ENCODE measurements at regions not wholly inside any gene's neighbourhood (a gene's known extent, or its start where the extent isn't known, plus 50 kb on each side); places are given as distances from the start of the nearest gene placed in this dataset.
"Not testable (repeated sequence)": the region's sequence is repeated elsewhere in the genome, so short reads cannot be mapped to it uniquely, and the experiment has no call there.

DNA sequence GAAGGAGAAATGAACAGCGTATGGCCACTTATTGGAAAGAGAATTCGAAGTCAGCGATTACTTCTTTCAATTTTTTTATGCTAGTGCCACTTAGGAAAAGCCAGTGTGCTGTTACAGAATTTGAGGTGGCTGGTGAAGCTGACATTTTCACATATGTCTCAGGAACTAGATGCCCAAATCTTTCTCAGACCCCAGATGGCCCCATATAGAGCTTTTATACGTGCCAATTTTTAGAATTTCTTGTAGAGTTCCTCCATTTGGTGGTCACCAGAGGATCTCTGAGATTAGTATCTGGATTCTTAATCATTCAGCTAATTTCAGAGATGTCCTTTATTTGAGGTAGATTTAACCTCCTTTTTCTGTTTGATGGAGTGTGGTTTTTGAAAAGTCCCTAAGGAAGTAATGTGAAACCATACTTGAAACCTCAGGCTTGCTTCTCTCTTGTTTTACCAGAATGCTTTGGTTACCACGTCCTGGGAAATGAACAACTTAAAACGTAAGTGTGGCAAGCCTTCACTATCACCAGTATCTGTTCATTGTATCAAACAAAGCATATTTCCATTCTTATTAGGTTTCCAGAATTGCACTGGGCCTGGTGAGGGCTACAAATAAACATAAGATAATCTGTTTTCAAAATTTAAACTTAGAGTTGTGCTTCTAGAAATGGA is 102.2 kb upstream of the IKBKE start:
- peak; percentile 93 for ATAC-seq
- not testable (repeated sequence) for H3K9me3 Mint-ChIP-seq, H3K27me3 Mint-ChIP-seq, H3K4me1 Mint-ChIP-seq, H3K27ac Mint-ChIP-seq, H3K4me3 Mint-ChIP-seq, DNase-seq

DNA sequence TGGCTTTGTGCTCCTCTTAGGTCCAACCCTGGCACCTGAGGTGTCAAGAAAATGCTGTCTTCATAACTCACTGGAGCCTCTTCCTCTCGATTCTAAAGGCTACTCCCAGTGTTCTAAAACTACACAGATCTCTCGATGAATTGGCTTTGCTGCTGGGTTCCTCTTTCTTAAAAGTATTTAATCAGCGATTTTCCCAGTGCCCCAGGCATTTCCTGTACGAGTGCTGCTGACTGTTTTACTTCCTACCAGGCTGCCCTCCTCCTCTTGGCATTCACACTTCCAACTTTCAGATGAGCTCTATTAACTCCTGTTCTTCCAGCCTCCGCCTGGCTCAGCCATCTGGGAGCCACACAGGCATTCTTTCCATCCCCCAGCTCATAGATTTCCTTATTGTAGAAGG is 95.6 kb upstream of the IKBKE start:
- DNase-seq, ATAC-seq, H3K4me1 Mint-ChIP-seq, H3K9me3 Mint-ChIP-seq, H3K4me3 Mint-ChIP-seq, H3K27me3 Mint-ChIP-seq, H3K27ac Mint-ChIP-seq: not testable (repeated sequence)

DNA sequence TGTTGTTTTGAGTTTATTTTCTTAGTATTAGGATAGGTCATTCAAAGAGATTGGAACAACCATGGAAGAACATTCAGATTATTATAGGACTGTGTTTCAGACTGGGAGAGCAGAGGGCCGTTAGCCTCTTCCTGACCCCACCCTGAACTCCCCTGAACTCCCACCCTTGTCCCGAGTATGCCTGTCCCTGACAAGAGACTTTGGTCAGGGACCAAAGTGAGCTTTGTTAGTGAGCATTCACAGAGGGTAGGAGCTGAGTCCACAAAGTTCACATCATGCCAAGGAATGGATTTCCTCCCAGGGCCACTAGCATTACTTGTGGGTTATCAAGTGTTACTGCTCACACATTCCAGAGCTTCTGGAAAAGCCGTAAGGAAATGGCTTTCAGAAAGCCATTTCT is 94.7 kb upstream of the IKBKE start:
- not testable (repeated sequence) for ATAC-seq, H3K9me3 Mint-ChIP-seq, H3K27me3 Mint-ChIP-seq

GRCh38 chr1:206378506-206378905 is 91.8 kb upstream of the IKBKE start:
- H3K4me1 Mint-ChIP-seq, ATAC-seq, H3K27me3 Mint-ChIP-seq, H3K9me3 Mint-ChIP-seq, H3K4me3 Mint-ChIP-seq, H3K27ac Mint-ChIP-seq, DNase-seq: not testable (repeated sequence)

More for the DNA sequence above, 94.7 kb upstream of the IKBKE start:
- H3K27ac Mint-ChIP-seq, H3K4me1 Mint-ChIP-seq, H3K4me3 Mint-ChIP-seq, DNase-seq: not testable (repeated sequence)

GRCh38 chr1:206379245-206379644 is 91.0 kb upstream of the IKBKE start:
- H3K4me1 Mint-ChIP-seq, DNase-seq, H3K9me3 Mint-ChIP-seq, H3K4me3 Mint-ChIP-seq, H3K27ac Mint-ChIP-seq, H3K27me3 Mint-ChIP-seq: not testable (repeated sequence)
- ATAC-seq = peak; percentile 57

DNA sequence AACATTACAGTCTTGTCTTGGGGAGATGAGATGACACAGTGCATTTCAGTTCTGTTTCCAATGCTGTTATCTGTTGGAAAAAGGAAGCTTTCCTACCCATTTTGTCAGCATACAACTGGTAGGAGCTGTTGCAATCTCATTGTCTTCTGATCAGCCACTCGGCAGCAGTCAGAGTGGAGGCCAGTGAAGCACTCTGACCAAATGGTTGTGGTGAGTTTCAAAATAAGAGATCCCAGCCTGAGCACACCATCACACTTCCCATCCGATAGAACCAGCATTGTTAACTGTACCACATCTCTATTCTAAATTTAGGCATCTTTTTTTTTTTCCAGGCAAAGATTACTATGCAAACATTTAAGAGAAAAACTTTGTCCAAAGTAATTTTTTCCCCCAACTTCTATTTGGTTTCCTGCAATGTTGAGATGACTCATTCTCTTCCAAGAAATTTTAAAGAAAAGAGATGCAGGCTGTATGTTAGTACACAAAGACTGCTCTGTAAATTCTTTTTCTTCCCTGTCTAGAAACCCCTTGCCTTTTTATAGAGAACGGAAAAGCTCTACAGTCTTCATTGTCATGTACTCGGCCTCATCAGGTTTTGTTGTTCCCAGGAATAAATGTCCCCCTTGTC is 90.0 kb upstream of the IKBKE start:
- H3K4me3 Mint-ChIP-seq, H3K4me1 Mint-ChIP-seq, H3K27ac Mint-ChIP-seq, DNase-seq, H3K9me3 Mint-ChIP-seq, H3K27me3 Mint-ChIP-seq: not testable (repeated sequence)
- peak; percentile 45 for ATAC-seq

- H3K27me3 Mint-ChIP-seq, H3K9me3 Mint-ChIP-seq, H3K4me1 Mint-ChIP-seq: not testable (repeated sequence)
- ATAC-seq (peak; percentile 73), DNase-seq (peak; percentile 5 to 30)
- Mint-ChIP-seq H3K4me3 (peak overlapping the region; percentile 29 to 66), H3K27ac (peak overlapping the region; percentile 76 to 95)
Observed at GRCh38 chr1:206380791-206381610, 89.3 kb upstream of the IKBKE start.

GRCh38 chr1:206384029-206384807 is 86.1 kb upstream of the IKBKE start:
- not testable (repeated sequence) for H3K27me3 Mint-ChIP-seq, H3K4me1 Mint-ChIP-seq, H3K4me3 Mint-ChIP-seq, H3K9me3 Mint-ChIP-seq
- peak in 1 of 2 donors; percentile 49 for DNase-seq
- peak; percentile 72 for ATAC-seq
- H3K27ac Mint-ChIP-seq = peak overlapping the region in 1 of 2 donors; percentile 15

DNA sequence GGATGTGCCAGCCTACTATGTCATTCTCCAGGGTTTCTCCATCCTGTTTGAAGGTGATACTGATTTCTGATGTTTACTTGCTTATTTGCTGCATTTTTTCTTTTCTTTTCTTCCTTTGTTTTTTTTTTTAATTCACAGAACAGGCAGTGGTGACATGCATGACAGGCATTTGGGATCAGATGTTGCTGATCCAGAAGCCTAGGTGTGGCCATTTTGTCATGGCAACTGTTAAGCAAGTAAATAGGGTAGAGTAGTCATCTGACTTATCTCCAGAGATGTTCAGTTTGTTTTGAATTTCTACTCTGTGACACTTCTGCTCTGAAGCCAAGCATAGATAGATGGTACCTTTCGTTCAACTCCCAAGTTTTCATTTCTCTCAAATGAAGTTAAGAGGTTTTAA is 85.4 kb upstream of the IKBKE start:
- not testable (repeated sequence) for DNase-seq, ATAC-seq, H3K27me3 Mint-ChIP-seq, H3K27ac Mint-ChIP-seq, H3K9me3 Mint-ChIP-seq, H3K4me3 Mint-ChIP-seq, H3K4me1 Mint-ChIP-seq

DNA sequence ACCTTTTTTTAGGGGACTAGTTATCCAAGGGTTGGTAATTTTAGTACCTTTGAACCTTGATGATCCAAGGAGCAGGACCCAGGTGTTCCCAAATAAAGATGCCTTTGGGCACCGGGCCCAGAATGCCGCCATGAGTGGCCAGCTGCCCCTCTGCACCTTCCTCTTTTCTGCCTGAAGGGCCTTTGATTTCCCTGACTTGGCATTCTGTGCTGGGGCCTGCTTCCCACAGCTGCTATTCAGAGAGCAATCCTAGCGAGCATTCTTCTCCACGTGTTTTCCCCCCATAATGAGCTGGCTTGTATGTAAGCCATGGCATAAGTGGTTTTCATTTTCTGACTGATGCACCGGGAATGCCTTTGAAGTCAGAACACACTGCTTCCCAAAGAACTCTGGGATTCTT is 82.6 kb upstream of the IKBKE start:
- not testable (repeated sequence) for H3K4me3 Mint-ChIP-seq

DNA sequence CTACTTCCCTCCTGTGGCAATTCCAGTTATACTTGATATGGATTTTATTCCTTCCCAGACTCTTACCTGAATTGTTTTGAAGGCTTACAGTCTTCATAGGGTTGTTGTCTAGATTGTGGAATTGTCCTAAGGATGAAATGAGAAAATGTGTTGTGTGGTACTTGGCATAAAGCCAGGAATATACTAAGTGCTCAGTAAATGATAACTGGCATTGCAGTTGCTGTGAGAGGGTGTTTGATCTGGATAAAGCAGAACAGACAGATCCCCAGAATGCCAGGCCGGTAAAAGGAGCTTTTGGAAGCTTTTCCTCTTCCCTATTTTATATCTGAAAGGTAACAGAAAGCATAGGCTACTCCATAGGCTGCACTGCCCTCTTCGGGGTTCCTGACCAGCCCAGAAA is 78.4 kb upstream of the IKBKE start:
- not testable (repeated sequence) for DNase-seq, H3K27ac Mint-ChIP-seq, H3K4me3 Mint-ChIP-seq, H3K27me3 Mint-ChIP-seq, H3K4me1 Mint-ChIP-seq, ATAC-seq, H3K9me3 Mint-ChIP-seq

More for the DNA sequence above, 82.6 kb upstream of the IKBKE start:
- ATAC-seq, H3K4me1 Mint-ChIP-seq, DNase-seq, H3K27ac Mint-ChIP-seq, H3K27me3 Mint-ChIP-seq, H3K9me3 Mint-ChIP-seq: not testable (repeated sequence)

DNA sequence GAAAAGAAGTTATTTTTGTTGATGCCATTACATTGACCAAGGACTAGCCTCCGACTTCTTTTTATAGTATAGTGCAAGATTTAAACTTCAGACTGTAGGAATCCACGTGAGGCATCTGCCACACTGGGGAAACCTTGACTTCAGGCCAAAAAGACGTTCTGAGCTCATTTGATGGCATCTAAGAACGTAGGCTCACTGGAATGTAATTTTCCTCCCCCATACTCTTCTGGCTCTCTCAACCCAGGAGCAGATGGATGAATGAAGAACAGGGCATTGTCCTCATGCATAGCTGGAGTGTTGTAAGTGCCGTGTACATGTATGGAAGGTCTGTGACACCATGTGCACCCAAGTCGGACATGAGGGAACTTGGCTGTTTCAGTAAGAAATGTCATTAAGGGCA is 72.8 kb upstream of the IKBKE start:
- not testable (repeated sequence) for H3K4me1 Mint-ChIP-seq, H3K27me3 Mint-ChIP-seq, ATAC-seq, H3K4me3 Mint-ChIP-seq, H3K9me3 Mint-ChIP-seq, H3K27ac Mint-ChIP-seq, DNase-seq

- not testable (repeated sequence) for ATAC-seq, DNase-seq, H3K9me3 Mint-ChIP-seq, H3K27me3 Mint-ChIP-seq, H3K4me1 Mint-ChIP-seq, H3K27ac Mint-ChIP-seq, H3K4me3 Mint-ChIP-seq
Observed at GRCh38 chr1:206398261-206398660, 72.0 kb upstream of the IKBKE start.

DNA sequence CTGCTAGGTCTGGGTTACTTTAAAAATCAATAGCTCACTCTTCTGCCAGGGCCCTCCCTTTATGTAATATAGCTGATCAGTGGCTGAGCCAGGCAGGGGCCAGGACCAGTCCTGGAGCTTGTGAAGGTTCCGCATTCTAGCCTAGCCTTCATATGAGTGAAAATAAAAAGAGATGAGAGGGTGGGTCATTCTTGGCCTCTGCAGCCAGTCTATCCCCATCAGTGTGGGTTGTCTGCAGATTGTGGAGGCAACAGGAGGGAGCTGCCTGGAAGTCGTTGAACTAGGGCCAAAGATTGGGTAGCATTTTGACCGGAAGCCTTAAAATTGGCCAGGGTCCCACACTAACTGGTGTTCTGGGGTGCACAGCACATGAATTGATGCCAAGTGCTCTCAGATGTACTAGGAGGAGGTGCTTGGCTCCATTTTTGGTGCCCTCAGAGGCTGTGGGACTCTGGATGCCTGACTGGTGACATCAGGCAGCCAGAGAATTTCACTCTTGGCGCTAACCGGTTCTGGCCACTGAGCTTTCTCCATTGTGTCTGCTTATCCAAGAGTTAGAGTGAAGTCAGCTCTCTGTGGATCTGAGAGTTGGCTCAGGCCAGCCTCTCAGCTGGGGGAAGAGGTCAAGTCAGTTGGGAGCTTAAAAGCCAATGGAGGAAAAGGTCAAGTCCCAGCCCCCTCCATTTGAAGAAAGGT is 66.5 kb upstream of the IKBKE start:
- H3K9me3 Mint-ChIP-seq, H3K27ac Mint-ChIP-seq, H3K27me3 Mint-ChIP-seq, H3K4me3 Mint-ChIP-seq, ATAC-seq, DNase-seq, H3K4me1 Mint-ChIP-seq: not testable (repeated sequence)

Measured in stimulated activated naive CD8-positive, alpha-beta T cell treated with anti-CD3 and anti-CD28 coated beads, Interleukin-15, amount 100 ng/mL, for 72 hours (primary cell).